H1 (cell line): ENCODE measurements at regions not wholly inside any gene's neighbourhood (a gene's known extent, or its start where the extent isn't known, plus 50 kb on each side); places are given as distances from the start of the nearest gene placed in this dataset.

Experiments used
- ATF2 ChIP-seq: IDR thresholded peaks from 2 replicates; pipeline ENCODE4 v1.6.1; 2012; ENCODE audit warnings: low read length, inconsistent platforms
- BACH1 ChIP-seq: IDR thresholded peaks from 2 replicates; pipeline ENCODE4 v1.6.1; 2012; ENCODE audit warnings: low read length, improper control_type of control experiment
- CHD1 ChIP-seq: IDR thresholded peaks from 2 replicates; pipeline ENCODE4 v1.6.1; 2012; ENCODE audit warnings: low read depth, low read length, improper control_type of control experiment
- CHD2 ChIP-seq: IDR thresholded peaks from 2 replicates; pipeline ENCODE4 v1.6.1; 2012; ENCODE audit warnings: low read length, improper control_type of control experiment
- EP300 ChIP-seq, 2 experiments: IDR thresholded peaks; 1 replicate in 1 of 2; 2 replicates in 1 of 2; pipeline ENCODE4 v1.6.1; 2011 to 2012; ENCODE audit warnings: low read depth in 2 of 2, low read length in 2 of 2, mild to moderate bottlenecking in 2 of 2, borderline replicate concordance in 1 of 2, inconsistent platforms in 1 of 2, moderate library complexity in 1 of 2
- EZH2 ChIP-seq: fragments of 200-600 bp; sonication (generic); IDR thresholded peaks from 2 replicates; pipeline ENCODE4 v1.7.1; 2012; ENCODE audit warnings: low read depth, mild to moderate bottlenecking, moderate library complexity, low read length, inconsistent platforms; ENCODE audit not compliant: severe bottlenecking
- FOSL1 ChIP-seq: IDR thresholded peaks from 2 replicates; pipeline ENCODE4 v1.6.1; 2011; ENCODE audit warnings: mild to moderate bottlenecking, low read depth, low read length, moderate library complexity; ENCODE audit not compliant: insufficient read depth
- HDAC2 ChIP-seq, 2 experiments: fragments of 300-600 bp in 1 of 2; sonication (generic) in 1 of 2; IDR thresholded peaks; 2 replicates each; pipeline ENCODE4 v1.6.1; 2011 to 2012; ENCODE audit warnings: low read depth in 2 of 2, low read length in 2 of 2, mild to moderate bottlenecking in 2 of 2, moderate library complexity in 2 of 2, borderline replicate concordance in 1 of 2, inconsistent platforms in 1 of 2
- JUND ChIP-seq: IDR thresholded peaks from 2 replicates; pipeline ENCODE4 v1.6.1; 2011; ENCODE audit warnings: mild to moderate bottlenecking, improper control_type of control experiment, low read length
- KDM4A ChIP-seq: IDR thresholded peaks from one replicate; pipeline ENCODE4 v1.7.1; 2012; ENCODE audit warnings: low read depth, mild to moderate bottlenecking, moderate library complexity, low read length, inconsistent platforms; ENCODE audit not compliant: severe bottlenecking
- PHF8 ChIP-seq: fragments of 200-600 bp; sonication (generic); conservative IDR thresholded peaks from 2 replicates; pipeline ENCODE4 v1.7.1; 2012; ENCODE audit warnings: low read depth, mild to moderate bottlenecking, inconsistent platforms, low read length, moderate library complexity
- RAD21 ChIP-seq, 2 experiments: IDR thresholded peaks in 1 of 2; conservative IDR thresholded peaks in 1 of 2; 2 replicates each; pipeline ENCODE4 v1.6.1; 2011; ENCODE audit warnings: low read depth in 2 of 2, low read length in 2 of 2, improper control_type of control experiment in 1 of 2, inconsistent platforms in 1 of 2, mild to moderate bottlenecking in 1 of 2, moderate library complexity in 1 of 2
- RNF2 ChIP-seq: fragments of 200-900, 300-1000 bp; sonication (generic); IDR thresholded peaks from 2 replicates; pipeline ENCODE4 v1.7.1; 2016; ENCODE audit warnings: borderline replicate concordance, low read depth, mild to moderate bottlenecking, antibody characterized with exemption, low read length; ENCODE audit not compliant: poor library complexity, severe bottlenecking; ENCODE audit errors: missing control alignments
- SIN3A ChIP-seq, 2 experiments: IDR thresholded peaks in 1 of 2; conservative IDR thresholded peaks in 1 of 2; 2 replicates each; pipeline ENCODE4 v1.6.1; 2011 to 2012; ENCODE audit warnings: low read length in 2 of 2, improper control_type of control experiment in 1 of 2, low read depth in 1 of 2, mild to moderate bottlenecking in 1 of 2
- SP1 ChIP-seq: IDR thresholded peaks from 2 replicates; pipeline ENCODE4 v1.6.1; 2011; ENCODE audit warnings: low read depth, low read length
- SRF ChIP-seq: IDR thresholded peaks from 2 replicates; pipeline ENCODE4 v1.6.1; 2011; ENCODE audit warnings: mild to moderate bottlenecking, low read depth, low read length, moderate library complexity
- TEAD4 ChIP-seq: IDR thresholded peaks from 2 replicates; pipeline ENCODE4 v1.6.1; 2012; ENCODE audit warnings: low read depth, low read length, inconsistent platforms, mixed read lengths
- USF2 ChIP-seq: IDR thresholded peaks from 2 replicates; pipeline ENCODE4 v1.6.1; 2011; ENCODE audit warnings: low read length, improper control_type of control experiment
- ZNF274 ChIP-seq: IDR thresholded peaks from 2 replicates; pipeline ENCODE4 v1.7.0; 2012; ENCODE audit warnings: low read length, borderline replicate concordance; ENCODE audit errors: extremely low read depth

GRCh38 chr12:65728848-65729793 is 95.2 kb upstream of the HMGA2 start (continued):
- TF ChIP-seq ZNF274: no peak
- TF ChIP-seq SP1: no peak
- TF ChIP-seq EP300 (IDR thresholded peaks at IDR 0.05; ENCODE audit: borderline replicate concordance in 1 of 2, low read depth in 2 of 2, low read length in 2 of 2): no peak
- TF ChIP-seq SRF: no peak
- no peak for TF ChIP-seq ATF2
- TF ChIP-seq RAD21 (IDR thresholded peaks at IDR 0.05 in 1 of 2, conservative IDR thresholded peaks at IDR 0.05 in 1 of 2; ENCODE audit: low read depth in 2 of 2, low read length in 2 of 2): peak; percentile 13 to 31; a peak in 2 of 4 replicates
- TF ChIP-seq RNF2: peak; percentile 51
- TF ChIP-seq TEAD4: no peak
- 0 out of 2 replicates have a peak, but pooled peaks have one; percentile 1 for TF ChIP-seq BACH1
- peak; percentile 94 for TF ChIP-seq KDM4A
- TF ChIP-seq HDAC2 (IDR thresholded peaks at IDR 0.05; ENCODE audit: borderline replicate concordance in 1 of 2, low read depth in 2 of 2, low read length in 2 of 2): no peak
- TF ChIP-seq PHF8: 0 out of 2 replicates have a peak, but pooled peaks have one; percentile 29
- TF ChIP-seq JUND: no peak
- TF ChIP-seq FOSL1: no peak
- TF ChIP-seq CHD1: no peak
- peak; percentile 61 for TF ChIP-seq EZH2
- no peak for TF ChIP-seq USF2
- no peak for TF ChIP-seq CHD2
- 0 out of 4 replicates have a peak, but pooled peaks of 1 of the 2 experiments have one; percentile 22 for TF ChIP-seq SIN3A (conservative IDR thresholded peaks at IDR 0.05 in 1 of 2, IDR thresholded peaks at IDR 0.05 in 1 of 2; ENCODE audit: low read depth in 1 of 2, low read length in 2 of 2)
